Ovary (tissue), 3 donors: ENCODE measurements at regions not wholly inside any gene's neighbourhood (a gene's known extent, or its start where the extent isn't known, plus 50 kb on each side); places are given as distances from the start of the nearest gene placed in this dataset.

Source experiments
- EP300 ChIP-seq: sonication (generic); formaldehyde crosslinking; IDR thresholded peaks from one replicate; pipeline ENCODE4 v1.6.1; 2017; ENCODE audit warnings: antibody characterized with exemption
- TF ChIP-seq, protein P1 (sequence below), 3 donors: fragments of 450-650 bp in 2 of 3; fragments of 200-600 bp in 1 of 3; IDR thresholded peaks; one replicate each; pipeline versions ENCODE4 v1.5.1 to v1.8.0; 2016 to 2022; ENCODE audit warnings: antibody characterized with exemption in 3 of 3, mild to moderate bottlenecking in 1 of 3
- donor health status: DM: no; HTN: no; CAD: no.

DNA sequence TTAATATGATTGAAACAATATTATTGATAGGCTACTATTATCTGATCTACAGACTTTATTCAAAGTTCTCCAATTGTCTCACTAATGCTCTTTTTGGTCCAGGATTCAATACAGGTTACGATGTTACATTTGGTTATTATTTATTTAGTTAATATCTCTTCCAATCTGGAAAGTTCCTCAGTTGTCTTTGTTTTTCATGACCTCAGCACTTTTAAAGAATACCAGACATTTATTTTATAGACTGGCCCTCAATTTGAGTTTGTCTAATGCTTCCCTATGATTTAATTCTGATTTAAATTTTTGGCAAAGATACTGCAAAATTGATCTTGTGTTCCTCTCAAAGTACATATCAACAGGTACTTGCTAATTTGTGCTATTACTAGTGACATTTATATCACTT lies 937.4 kb downstream of the KCNMA1 start:
- TF ChIP-seq EP300: no peak
- TF ChIP-seq, protein P1, sequence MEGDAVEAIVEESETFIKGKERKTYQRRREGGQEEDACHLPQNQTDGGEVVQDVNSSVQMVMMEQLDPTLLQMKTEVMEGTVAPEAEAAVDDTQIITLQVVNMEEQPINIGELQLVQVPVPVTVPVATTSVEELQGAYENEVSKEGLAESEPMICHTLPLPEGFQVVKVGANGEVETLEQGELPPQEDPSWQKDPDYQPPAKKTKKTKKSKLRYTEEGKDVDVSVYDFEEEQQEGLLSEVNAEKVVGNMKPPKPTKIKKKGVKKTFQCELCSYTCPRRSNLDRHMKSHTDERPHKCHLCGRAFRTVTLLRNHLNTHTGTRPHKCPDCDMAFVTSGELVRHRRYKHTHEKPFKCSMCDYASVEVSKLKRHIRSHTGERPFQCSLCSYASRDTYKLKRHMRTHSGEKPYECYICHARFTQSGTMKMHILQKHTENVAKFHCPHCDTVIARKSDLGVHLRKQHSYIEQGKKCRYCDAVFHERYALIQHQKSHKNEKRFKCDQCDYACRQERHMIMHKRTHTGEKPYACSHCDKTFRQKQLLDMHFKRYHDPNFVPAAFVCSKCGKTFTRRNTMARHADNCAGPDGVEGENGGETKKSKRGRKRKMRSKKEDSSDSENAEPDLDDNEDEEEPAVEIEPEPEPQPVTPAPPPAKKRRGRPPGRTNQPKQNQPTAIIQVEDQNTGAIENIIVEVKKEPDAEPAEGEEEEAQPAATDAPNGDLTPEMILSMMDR (IDR thresholded peaks at IDR 0.05): no peak
